ENCODE measurements at regions not wholly inside any gene's neighbourhood (a gene's known extent, or its start where the extent isn't known, plus 50 kb on each side); places are given as distances from the start of the nearest gene placed in this dataset.

GRCh38 chr3:22103423-22103822 lies 352.4 kb upstream of the ZNF385D start:
- Histone ChIP-seq H3K4me2 (ENCODE audit: insufficient read depth, low read length) (no peak overlapping the region), H4K20me1 (replicated peaks; ENCODE audit: control insufficient read depth, insufficient read depth, low read length) (no peaks in the 10 kb centered on the region), H3K4me1 (replicated peaks in 1 of 2; ENCODE audit: control insufficient read depth in 2 of 2, insufficient read depth in 2 of 2, low read length in 2 of 2) (no peaks in the 10 kb centered on the region), H3K9ac (ENCODE audit: insufficient read depth in 1 of 2, low read depth in 2 of 2, low read length in 2 of 2) (no peak overlapping the region), H3K27ac (ENCODE audit: extremely low read depth, low read depth, low read length) (no peak overlapping the region), H3K9me1 (ENCODE audit: control insufficient read depth, insufficient read depth, low read length) (no peaks in the 10 kb centered on the region), H3K4me3 (no peak overlapping the region), H2AFZ (ENCODE audit: low read depth, low read length) (no peak overlapping the region), H3K27me3 (ENCODE audit: control insufficient read depth in 2 of 2, insufficient read depth in 2 of 2, low read length in 2 of 2) (no peaks in the 10 kb centered on the region), H3K9me3 (replicated peaks; ENCODE audit: control insufficient read depth, insufficient read depth, low read depth, low read length) (no peaks in the 10 kb centered on the region; the same call in 1 of the 2 replicates), H3K36me3 (ENCODE audit: control insufficient read depth, insufficient read depth, low read length) (no peaks in the 10 kb centered on the region), H3K79me2 (ENCODE audit: control insufficient read depth, insufficient read depth, low read length) (no peaks in the 10 kb centered on the region)
- ChIA-PET POLR2A (no interaction called here), CTCF (ENCODE audit: low intra/inter-chr PET ratio) (interaction anchor here (0.5 kb wide), 1 partner anchor 1634 kb away, joined by 4 read pairs; no protein-coding TSS in a partner anchor)
- DNase-seq (ENCODE audit: extremely low read depth in 1 of 4, low spot score in 3 of 4), result no peak
- no peak for TF ChIP-seq YY1 (IDR thresholded peaks at IDR 0.05; ENCODE audit: borderline replicate concordance in 1 of 3, control insufficient read depth in 1 of 3, extremely low read depth in 1 of 3, insufficient read depth in 3 of 3, insufficient read length in 1 of 3, insufficient replicate concordance in 2 of 3, low read depth in 1 of 3, low read length in 2 of 3)
- TF ChIP-seq TAF1 (IDR thresholded peaks at IDR 0.05; ENCODE audit: control insufficient read depth, extremely low read depth, insufficient read depth, low read length, severe bottlenecking), result no peak
- WGBS (ENCODE audit: insufficient coverage, low coverage, missing lambda C conversion rate), result 5% methylated on average over 1 of the region's 1 CpG
- in situ Hi-C loops (cut with MboI) (no loop called here), intact Hi-C loops (cut with micrococcal nuclease) (no loop called here)
- no peak for FAIRE-seq
- ATAC-seq, result no peak
- no TSS peak for BruUV-seq (replicated peaks)

GRCh38 chr3:22106213-22106896 lies 355.3 kb upstream of the ZNF385D start:
- no peaks in the 10 kb centered on the region for H3K27me3 ChIP-seq (ENCODE audit: control insufficient read depth in 2 of 2, insufficient read depth in 2 of 2, low read length in 2 of 2)
- in situ Hi-C loops (cut with MboI) (no loop called here), intact Hi-C loops (cut with micrococcal nuclease) (no loop called here)
- no peaks in the 10 kb centered on the region for H4K20me1 ChIP-seq (replicated peaks; ENCODE audit: control insufficient read depth, insufficient read depth, low read length)
- FAIRE-seq, result no peak
- CTCF ChIA-PET (ENCODE audit: low intra/inter-chr PET ratio), result no interaction called here
- H3K27ac ChIP-seq (ENCODE audit: extremely low read depth, low read depth, low read length), result no peak overlapping the region
- no peaks in the 10 kb centered on the region for H3K36me3 ChIP-seq (ENCODE audit: control insufficient read depth, insufficient read depth, low read length)
- no peak overlapping the region for H3K4me2 ChIP-seq (ENCODE audit: insufficient read depth, low read length)
- TF ChIP-seq ZFP36 (IDR thresholded peaks at IDR 0.05; ENCODE audit: low read depth, low read length, partially characterized antibody) (no peak), POU5F1 (IDR thresholded peaks at IDR 0.05; ENCODE audit: borderline replicate concordance, low read depth, low read length, partially characterized antibody) (no peak), HDAC2 (IDR thresholded peaks at IDR 0.05) (no peak), SRSF9 (IDR thresholded peaks at IDR 0.05; ENCODE audit: borderline replicate concordance, low read depth, low read length) (no peak), POLR2A (conservative IDR thresholded peaks at IDR 0.05) (no peak), EHMT2 (IDR thresholded peaks at IDR 0.05) (no peak), NRF1 (conservative IDR thresholded peaks at IDR 0.05 in 1 of 2, IDR thresholded peaks at IDR 0.05 in 1 of 2) (no peak)
- TF ChIP-seq, protein P1, sequence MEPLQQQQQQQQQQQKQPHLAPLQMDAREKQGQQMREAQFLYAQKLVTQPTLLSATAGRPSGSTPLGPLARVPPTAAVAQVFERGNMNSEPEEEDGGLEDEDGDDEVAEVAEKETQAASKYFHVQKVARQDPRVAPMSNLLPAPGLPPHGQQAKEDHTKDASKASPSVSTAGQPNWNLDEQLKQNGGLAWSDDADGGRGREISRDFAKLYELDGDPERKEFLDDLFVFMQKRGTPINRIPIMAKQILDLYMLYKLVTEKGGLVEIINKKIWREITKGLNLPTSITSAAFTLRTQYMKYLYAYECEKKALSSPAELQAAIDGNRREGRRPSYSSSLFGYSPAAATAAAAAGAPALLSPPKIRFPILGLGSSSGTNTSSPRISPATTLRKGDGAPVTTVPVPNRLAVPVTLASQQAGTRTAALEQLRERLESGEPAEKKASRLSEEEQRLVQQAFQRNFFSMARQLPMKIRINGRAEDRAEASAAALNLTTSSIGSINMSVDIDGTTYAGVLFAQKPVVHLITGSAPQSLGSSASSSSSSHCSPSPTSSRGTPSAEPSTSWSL (CRISPR knock-in tag; IDR thresholded peaks at IDR 0.05; ENCODE audit: borderline replicate concordance), result no peak
- no peak overlapping the region for H2AFZ ChIP-seq (ENCODE audit: low read depth, low read length)
- no peak overlapping the region for H3K9ac ChIP-seq (ENCODE audit: insufficient read depth in 1 of 2, low read depth in 2 of 2, low read length in 2 of 2)
- no TSS peak for BruUV-seq (replicated peaks)
- DNase-seq (ENCODE audit: extremely low read depth in 1 of 4, low spot score in 3 of 4), result no peak
- H3K4me3 ChIP-seq, result no peak overlapping the region
- no peaks in the 10 kb centered on the region for H3K4me1 ChIP-seq (replicated peaks in 1 of 2; ENCODE audit: control insufficient read depth in 2 of 2, insufficient read depth in 2 of 2, low read length in 2 of 2)
- POLR2A ChIA-PET, result no interaction called here
- no peaks in the 10 kb centered on the region for H3K9me1 ChIP-seq (ENCODE audit: control insufficient read depth, insufficient read depth, low read length)
- ATAC-seq, result no peak
- 3% methylated on average over 5 of the region's 5 CpGs for WGBS (ENCODE audit: insufficient coverage, low coverage, missing lambda C conversion rate)
- no peaks in the 10 kb centered on the region for H3K79me2 ChIP-seq (ENCODE audit: control insufficient read depth, insufficient read depth, low read length)
- no peaks in the 10 kb centered on the region; the same call in 1 of the 2 replicates for H3K9me3 ChIP-seq (replicated peaks; ENCODE audit: control insufficient read depth, insufficient read depth, low read depth, low read length)
